Neutrophil (primary cell): ENCODE measurements at regions not wholly inside any gene's neighbourhood (a gene's known extent, or its start where the extent isn't known, plus 50 kb on each side); places are given as distances from the start of the nearest gene placed in this dataset.

Experiments used
- H3K27ac ChIP-seq: fragments of 200-600 bp; sonication (generic); 2 replicates; pipeline ENCODE4 v1.5.1; 2016; ENCODE audit warnings: mild to moderate bottlenecking, moderate library complexity
- H3K27me3 ChIP-seq: fragments of 200-600 bp; sonication (generic); 2 replicates; pipeline ENCODE4 v1.6.0; 2016; ENCODE audit warnings: mild to moderate bottlenecking
- H3K36me3 ChIP-seq: fragments of 200-600 bp; sonication (generic); 2 replicates; pipeline ENCODE4 v1.5.1; 2017
- H3K4me1 ChIP-seq, 2 experiments: fragments of 200-600 bp in 1 of 2; sonication (generic) in 1 of 2; 1 replicate in 1 of 2; 2 replicates in 1 of 2; pipeline versions ENCODE4 v1.5.1 to v1.6.1; 2013 to 2016; ENCODE audit warnings: low read depth in 1 of 2, low read length in 1 of 2, mild to moderate bottlenecking in 1 of 2, moderate library complexity in 1 of 2; ENCODE audit not compliant: control insufficient read depth in 1 of 2, insufficient read depth in 1 of 2
- H3K4me3 ChIP-seq, 2 experiments: fragments of 200-600 bp in 1 of 2; sonication (generic) in 1 of 2; 1 replicate in 1 of 2; 2 replicates in 1 of 2; pipeline ENCODE4 v1.5.1; 2013 to 2016; ENCODE audit warnings: low read depth in 1 of 2, low read length in 1 of 2, mild to moderate bottlenecking in 1 of 2, moderate library complexity in 1 of 2
- H3K9me3 ChIP-seq: fragments of 200-600 bp; sonication (generic); 2 replicates; pipeline ENCODE4 v1.5.1; 2016
- TF ChIP-seq, protein P1 (sequence below): fragments of 200-600 bp; sonication (generic); IDR thresholded peaks from 2 replicates; pipeline ENCODE4 v1.5.1; 2016; ENCODE audit warnings: antibody characterized with exemption

DNA sequence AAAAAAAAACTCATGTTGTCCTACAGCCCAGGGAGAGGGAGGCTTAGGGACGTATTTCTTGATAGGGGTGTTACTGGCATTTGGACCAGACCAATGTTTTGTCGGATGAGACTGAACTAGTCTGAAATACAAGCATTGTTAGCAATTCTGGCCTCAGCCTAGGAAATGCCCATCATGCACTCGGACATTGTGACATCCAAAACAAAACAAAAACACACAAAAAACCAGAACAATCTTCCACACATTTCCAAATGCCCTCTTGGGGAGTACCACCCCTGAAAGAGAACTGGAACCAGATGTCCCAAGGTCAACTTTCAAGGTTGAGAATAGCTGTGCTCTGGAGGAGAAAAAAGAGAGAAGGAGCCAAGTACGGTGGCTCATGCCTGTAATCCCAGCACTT lies 299.1 kb upstream of the JARID2 start:
- H3K27ac ChIP-seq = peak overlapping the region; percentile 80
- H3K9me3 ChIP-seq = no peaks in the 10 kb centered on the region
- TF ChIP-seq, protein P1, sequence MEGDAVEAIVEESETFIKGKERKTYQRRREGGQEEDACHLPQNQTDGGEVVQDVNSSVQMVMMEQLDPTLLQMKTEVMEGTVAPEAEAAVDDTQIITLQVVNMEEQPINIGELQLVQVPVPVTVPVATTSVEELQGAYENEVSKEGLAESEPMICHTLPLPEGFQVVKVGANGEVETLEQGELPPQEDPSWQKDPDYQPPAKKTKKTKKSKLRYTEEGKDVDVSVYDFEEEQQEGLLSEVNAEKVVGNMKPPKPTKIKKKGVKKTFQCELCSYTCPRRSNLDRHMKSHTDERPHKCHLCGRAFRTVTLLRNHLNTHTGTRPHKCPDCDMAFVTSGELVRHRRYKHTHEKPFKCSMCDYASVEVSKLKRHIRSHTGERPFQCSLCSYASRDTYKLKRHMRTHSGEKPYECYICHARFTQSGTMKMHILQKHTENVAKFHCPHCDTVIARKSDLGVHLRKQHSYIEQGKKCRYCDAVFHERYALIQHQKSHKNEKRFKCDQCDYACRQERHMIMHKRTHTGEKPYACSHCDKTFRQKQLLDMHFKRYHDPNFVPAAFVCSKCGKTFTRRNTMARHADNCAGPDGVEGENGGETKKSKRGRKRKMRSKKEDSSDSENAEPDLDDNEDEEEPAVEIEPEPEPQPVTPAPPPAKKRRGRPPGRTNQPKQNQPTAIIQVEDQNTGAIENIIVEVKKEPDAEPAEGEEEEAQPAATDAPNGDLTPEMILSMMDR = no peak
- H3K36me3 ChIP-seq = no peaks in the 10 kb centered on the region
- no peak overlapping the region for H3K4me3 ChIP-seq
- H3K4me1 ChIP-seq = peaks cover 15 to 29% of the 10 kb centered on the region in 2 experiments
- H3K27me3 ChIP-seq = no peaks in the 10 kb centered on the region

DNA sequence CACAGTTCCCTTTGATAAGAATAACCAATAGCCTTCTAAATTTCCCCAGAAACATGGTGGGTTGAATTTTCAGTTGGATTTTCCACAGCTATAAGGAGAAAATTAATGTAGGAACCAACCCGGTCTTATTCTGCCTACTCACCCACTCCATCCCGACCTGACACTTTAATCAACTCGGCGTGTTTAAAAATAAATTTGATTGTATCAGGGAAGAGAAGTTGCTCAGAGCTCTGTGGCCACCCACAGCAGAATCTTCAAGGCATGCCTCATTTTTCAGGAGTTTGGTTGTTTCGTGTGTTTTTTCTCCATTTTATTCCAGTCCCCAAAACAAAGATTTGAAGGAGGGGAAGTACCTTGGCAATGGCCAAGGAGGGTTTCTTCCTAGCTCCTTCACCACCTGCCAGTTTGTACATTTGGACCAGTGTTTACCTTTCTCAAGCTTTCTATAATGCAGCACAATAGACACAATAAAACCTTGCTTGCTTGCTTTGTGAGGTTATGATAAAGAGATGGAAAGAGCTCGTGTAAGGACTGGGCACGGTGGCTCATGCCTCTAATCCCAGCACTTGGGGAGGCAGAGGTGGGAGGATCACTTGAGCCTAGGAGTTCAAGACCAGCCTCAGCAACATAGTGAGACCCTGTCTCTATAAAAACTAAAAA lies 297.2 kb upstream of the JARID2 start:
- no peak overlapping the region for H3K4me3 ChIP-seq
- TF ChIP-seq, protein P1 = no peak

DNA sequence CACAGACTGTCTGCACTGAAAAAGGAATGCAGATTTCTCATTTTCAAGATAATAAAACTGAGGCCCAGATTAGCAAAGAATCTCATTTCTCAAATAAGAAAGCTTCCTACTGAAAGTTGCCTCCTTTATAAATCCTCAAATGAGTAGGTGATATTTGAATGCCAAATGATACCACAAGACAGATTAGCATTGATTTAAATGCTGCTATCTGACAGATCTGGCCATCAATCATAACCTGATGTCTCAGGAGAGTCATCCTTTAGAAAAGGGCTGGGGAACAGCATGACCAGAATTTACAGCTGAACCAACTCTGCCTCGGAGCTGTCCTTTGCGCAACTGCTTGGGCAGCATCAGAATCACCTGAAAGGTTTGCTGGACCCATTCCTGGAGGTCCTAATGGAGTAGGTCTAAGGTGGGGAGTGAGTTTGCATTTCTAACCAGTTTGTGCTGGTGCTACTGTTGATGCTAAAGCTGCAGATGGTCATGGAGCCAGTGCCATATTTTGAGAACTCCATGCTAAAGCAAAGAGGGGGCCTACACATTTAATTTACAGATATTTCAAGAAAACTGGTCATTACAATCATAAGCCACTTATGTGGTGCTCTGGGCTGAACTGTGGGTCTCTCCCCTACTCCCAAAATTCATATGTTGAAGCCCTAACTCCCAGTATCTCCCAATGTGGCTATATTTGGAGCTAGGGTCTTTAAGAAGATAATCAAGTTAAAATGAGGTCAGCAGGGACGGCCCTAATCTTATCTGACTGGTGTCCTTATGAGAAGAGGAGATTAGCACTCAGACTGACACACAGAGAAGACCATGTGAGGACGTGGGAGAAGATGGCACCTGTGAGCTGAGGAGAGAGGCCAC lies 295.5 kb upstream of the JARID2 start:
- TF ChIP-seq, protein P1 = no peak
- Histone ChIP-seq H3K4me1 (peaks cover 35 to 52% of the 10 kb centered on the region in 2 experiments), H3K27me3 (no peaks in the 10 kb centered on the region), H3K9me3 (no peaks in the 10 kb centered on the region), H3K36me3 (no peaks in the 10 kb centered on the region), H3K27ac (peak overlapping the region; percentile 7), H3K4me3 (no peak overlapping the region)

More for the DNA sequence above, 297.2 kb upstream of the JARID2 start:
- no peaks in the 10 kb centered on the region for H3K27me3 ChIP-seq
- H3K27ac ChIP-seq = peak overlapping the region; percentile 80
- H3K9me3 ChIP-seq = no peaks in the 10 kb centered on the region
- H3K4me1 ChIP-seq = peaks cover 19 to 36% of the 10 kb centered on the region in 2 experiments
- H3K36me3 ChIP-seq = no peaks in the 10 kb centered on the region

DNA sequence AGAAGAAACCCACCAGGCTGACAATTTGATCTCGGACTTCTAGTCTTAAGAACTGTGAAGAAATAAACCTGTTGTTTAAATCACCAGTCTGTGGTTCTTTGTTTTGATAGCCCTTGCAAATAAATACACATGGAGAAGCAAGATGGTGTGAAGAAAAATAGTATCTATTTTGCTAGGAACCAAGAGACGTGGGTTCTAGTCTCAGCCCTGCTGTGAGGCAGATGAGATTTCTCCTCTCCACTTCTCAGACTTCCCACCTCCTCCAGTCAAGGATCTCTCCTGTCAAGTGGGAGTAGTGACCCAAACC lies 294.9 kb upstream of the JARID2 start:
- H3K27me3 ChIP-seq = no peaks in the 10 kb centered on the region
- no peaks in the 10 kb centered on the region for H3K9me3 ChIP-seq
- TF ChIP-seq, protein P1 = no peak
- no peak overlapping the region for H3K4me3 ChIP-seq
- peaks cover 40 to 55% of the 10 kb centered on the region in 2 experiments for H3K4me1 ChIP-seq
- no peaks in the 10 kb centered on the region for H3K36me3 ChIP-seq
- H3K27ac ChIP-seq = peak overlapping the region; percentile 7

DNA sequence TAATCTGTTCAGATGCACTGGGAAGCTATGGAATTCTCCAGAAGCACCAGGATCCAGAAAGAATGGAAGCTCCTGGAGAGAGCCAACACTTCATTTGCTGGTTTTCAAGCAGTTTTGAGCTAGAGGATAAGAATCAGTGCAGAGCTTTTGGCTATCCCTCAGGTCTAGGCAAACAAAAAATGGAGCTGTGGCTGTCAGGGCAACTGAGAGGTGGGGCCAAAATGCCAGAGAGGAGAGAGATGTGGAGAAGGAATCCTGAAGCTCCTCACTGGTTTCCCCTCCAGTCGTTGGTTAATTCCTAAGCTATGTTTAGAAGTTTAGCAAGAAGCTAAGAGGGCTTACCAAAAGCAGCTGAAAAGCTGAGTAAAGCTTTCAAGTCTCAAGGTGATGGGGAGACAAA lies 294.2 kb upstream of the JARID2 start:
- no peaks in the 10 kb centered on the region for H3K36me3 ChIP-seq
- TF ChIP-seq, protein P1 = no peak
- peaks cover 46 to 57% of the 10 kb centered on the region in 2 experiments for H3K4me1 ChIP-seq
- no peaks in the 10 kb centered on the region for H3K9me3 ChIP-seq
- no peak overlapping the region for H3K4me3 ChIP-seq
- no peaks in the 10 kb centered on the region for H3K27me3 ChIP-seq
- no peak overlapping the region for H3K27ac ChIP-seq
